ENCODE measurements at regions not wholly inside any gene's neighbourhood (a gene's known extent, or its start where the extent isn't known, plus 50 kb on each side); places are given as distances from the start of the nearest gene placed in this dataset.

- no peak for DNase-seq (ENCODE audit: low read depth in 4 of 4, low spot score in 1 of 4)
These were observed 122.3 kb upstream of the LHX1 start for GRCh38 chr17:36814958-36815357.

- DNase-seq (ENCODE audit: low read depth in 4 of 4, low spot score in 1 of 4): no peak
These were observed 120.9 kb upstream of the LHX1 start for GRCh38 chr17:36816214-36816906.

GRCh38 chr17:36816907-36817288, 120.4 kb upstream of the LHX1 start:
- no peak for DNase-seq (ENCODE audit: low read depth in 4 of 4, low spot score in 1 of 4)

GRCh38 chr17:36817483-36818048, 119.7 kb upstream of the LHX1 start:
- DNase-seq (ENCODE audit: low read depth in 4 of 4, low spot score in 1 of 4): no peak

- DNase-seq (ENCODE audit: low read depth in 4 of 4, low spot score in 1 of 4): no peak
These were observed 119.0 kb upstream of the LHX1 start for GRCh38 chr17:36818134-36818825.

GRCh38 chr17:36823850-36824677, 113.2 kb upstream of the LHX1 start:
- no peak for DNase-seq (ENCODE audit: low read depth in 4 of 4, low spot score in 1 of 4)

- DNase-seq (ENCODE audit: low read depth in 4 of 4, low spot score in 1 of 4): no peak
These were observed 112.6 kb upstream of the LHX1 start for GRCh38 chr17:36824678-36825101.

GRCh38 chr17:36825113-36825512, 112.2 kb upstream of the LHX1 start:
- DNase-seq (ENCODE audit: low read depth in 4 of 4, low spot score in 1 of 4): no peak

- no peak for DNase-seq (ENCODE audit: low read depth in 4 of 4, low spot score in 1 of 4)
These were observed 111.8 kb upstream of the LHX1 start for GRCh38 chr17:36825521-36825920.

GRCh38 chr17:36825951-36826350, 111.3 kb upstream of the LHX1 start:
- DNase-seq (ENCODE audit: low read depth in 4 of 4, low spot score in 1 of 4): no peak

GRCh38 chr17:36827081-36827480, 110.2 kb upstream of the LHX1 start:
- no peak for DNase-seq (ENCODE audit: low read depth in 4 of 4, low spot score in 1 of 4)

GRCh38 chr17:36829676-36830075, 107.6 kb upstream of the LHX1 start:
- DNase-seq (ENCODE audit: low read depth in 4 of 4, low spot score in 1 of 4): no peak

- DNase-seq (ENCODE audit: low read depth in 4 of 4, low spot score in 1 of 4): no peak
These were observed 104.0 kb upstream of the LHX1 start for GRCh38 chr17:36833279-36833678.

- no peak for DNase-seq (ENCODE audit: low read depth in 4 of 4, low spot score in 1 of 4)
These were observed 102.2 kb upstream of the LHX1 start for GRCh38 chr17:36835036-36835435.

GRCh38 chr17:36837195-36837938, 99.9 kb upstream of the LHX1 start:
- DNase-seq (ENCODE audit: low read depth in 4 of 4, low spot score in 1 of 4): no peak

GRCh38 chr17:36837939-36838272, 99.4 kb upstream of the LHX1 start:
- no peak for DNase-seq (ENCODE audit: low read depth in 4 of 4, low spot score in 1 of 4)

GRCh38 chr17:36839256-36839655, 98.0 kb upstream of the LHX1 start:
- DNase-seq (ENCODE audit: low read depth in 4 of 4, low spot score in 1 of 4): no peak

- DNase-seq (ENCODE audit: low read depth in 4 of 4, low spot score in 1 of 4): no peak
These were observed 96.5 kb upstream of the LHX1 start for GRCh38 chr17:36840796-36841195.

GRCh38 chr17:36842231-36842819, 95.0 kb upstream of the LHX1 start:
- no peak for DNase-seq (ENCODE audit: low read depth in 4 of 4, low spot score in 1 of 4)

GRCh38 chr17:36842963-36843558, 94.2 kb upstream of the LHX1 start:
- no peak for DNase-seq (ENCODE audit: low read depth in 4 of 4, low spot score in 1 of 4)
